ENCODE measurements at regions not wholly inside any gene's neighbourhood (a gene's known extent, or its start where the extent isn't known, plus 50 kb on each side); places are given as distances from the start of the nearest gene placed in this dataset.

- no peak overlapping the region for H2AFZ ChIP-seq (ENCODE audit: low read depth)
- TF ChIP-seq CTCF (conservative IDR thresholded peaks at IDR 0.05; ENCODE audit: low read depth, low read length): no peak
Observed at GRCh38 chr15:79541196-79541595, 109.1 kb downstream of the MINAR1 start.

GRCh38 chr15:79543097-79543496, 111.0 kb downstream of the MINAR1 start:
- H2AFZ ChIP-seq (ENCODE audit: low read depth): no peak overlapping the region
- no peaks in the 10 kb centered on the region for H3K36me3 ChIP-seq (ENCODE audit: insufficient read depth)
- H3K4me3 ChIP-seq (IDR thresholded peaks at IDR 0.05; ENCODE audit: insufficient read depth, low read depth, low read length): no peak overlapping the region
- H3K4me2 ChIP-seq: no peak overlapping the region
- H3K27ac ChIP-seq: no peak overlapping the region
- H3K79me2 ChIP-seq (ENCODE audit: insufficient read depth, low read depth): no peaks in the 10 kb centered on the region
- H4K20me1 ChIP-seq (ENCODE audit: insufficient read depth): no peaks in the 10 kb centered on the region
- H3K4me1 ChIP-seq (ENCODE audit: low read depth, poor library complexity, severe bottlenecking): no peaks in the 10 kb centered on the region
- no peak for TF ChIP-seq CTCF (conservative IDR thresholded peaks at IDR 0.05; ENCODE audit: low read depth, low read length)
- no peak overlapping the region for H3K9ac ChIP-seq
- no peaks in the 10 kb centered on the region for H3K27me3 ChIP-seq (ENCODE audit: insufficient read depth, low read depth)

More at GRCh38 chr15:79541196-79541595, 109.1 kb downstream of the MINAR1 start:
- no peak overlapping the region for H3K27ac ChIP-seq
- no peaks in the 10 kb centered on the region for H4K20me1 ChIP-seq (ENCODE audit: insufficient read depth)
- H3K27me3 ChIP-seq (ENCODE audit: insufficient read depth, low read depth): no peaks in the 10 kb centered on the region
- no peak overlapping the region for H3K4me3 ChIP-seq (IDR thresholded peaks at IDR 0.05; ENCODE audit: insufficient read depth, low read depth, low read length)
- no peaks in the 10 kb centered on the region for H3K36me3 ChIP-seq (ENCODE audit: insufficient read depth)
- no peak overlapping the region for H3K9ac ChIP-seq
- H3K4me1 ChIP-seq (ENCODE audit: low read depth, poor library complexity, severe bottlenecking): no peaks in the 10 kb centered on the region
- H3K79me2 ChIP-seq (ENCODE audit: insufficient read depth, low read depth): no peaks in the 10 kb centered on the region
- no peak overlapping the region for H3K4me2 ChIP-seq

DNA sequence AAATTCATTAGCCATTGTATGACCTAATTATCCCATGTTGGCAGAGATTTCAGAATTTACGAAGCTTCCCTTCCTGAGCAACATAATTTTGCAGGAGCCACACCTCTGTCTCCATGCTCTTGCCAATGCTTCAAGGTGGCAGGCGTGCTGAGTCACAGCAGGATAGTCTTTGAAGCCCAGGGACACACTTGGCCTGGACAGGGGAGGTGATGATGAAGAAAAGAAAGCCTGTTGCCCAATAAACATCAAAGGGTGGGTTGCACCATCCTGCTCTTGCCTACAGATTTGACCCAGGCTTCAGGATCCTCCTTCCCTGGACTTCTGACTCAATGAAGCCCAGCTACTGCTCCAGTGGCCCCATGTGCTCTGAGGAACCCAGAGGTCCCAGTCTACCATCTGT, 117.1 kb downstream of the MINAR1 start:
- no peak for TF ChIP-seq CTCF (conservative IDR thresholded peaks at IDR 0.05; ENCODE audit: low read depth, low read length)
- Histone ChIP-seq H3K4me2 (no peak overlapping the region), H3K36me3 (ENCODE audit: insufficient read depth) (no peaks in the 10 kb centered on the region), H3K27me3 (ENCODE audit: insufficient read depth, low read depth) (no peaks in the 10 kb centered on the region), H2AFZ (ENCODE audit: low read depth) (no peak overlapping the region), H3K9ac (no peak overlapping the region), H3K27ac (no peak overlapping the region), H3K4me1 (ENCODE audit: low read depth, poor library complexity, severe bottlenecking) (no peaks in the 10 kb centered on the region), H3K4me3 (IDR thresholded peaks at IDR 0.05; ENCODE audit: insufficient read depth, low read depth, low read length) (no peak overlapping the region), H3K79me2 (ENCODE audit: insufficient read depth, low read depth) (no peaks in the 10 kb centered on the region), H4K20me1 (ENCODE audit: insufficient read depth) (no peaks in the 10 kb centered on the region)

DNA sequence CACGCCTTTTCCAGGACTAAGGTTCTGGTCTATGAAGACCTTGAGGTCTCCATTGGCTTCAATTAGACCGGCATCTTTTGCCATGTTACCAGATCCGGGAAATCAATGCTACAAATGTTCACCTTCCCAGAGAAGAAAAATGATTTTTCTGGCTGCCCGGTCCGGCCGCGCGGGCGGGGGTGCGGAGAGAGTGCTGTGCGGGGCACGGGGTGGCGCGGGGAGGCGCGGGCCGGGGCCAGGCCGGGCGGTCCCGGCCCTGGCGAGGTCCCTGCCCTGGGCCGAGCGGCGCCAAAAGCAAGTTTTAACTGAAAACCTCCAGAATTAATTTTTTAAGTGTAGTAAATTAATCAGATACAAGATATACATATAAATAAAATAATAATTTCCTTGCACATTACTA, 128.2 kb downstream of the MINAR1 start:
- Histone ChIP-seq H3K4me1 (ENCODE audit: low read depth, poor library complexity, severe bottlenecking) (no peaks in the 10 kb centered on the region), H3K4me2 (no peak overlapping the region), H3K36me3 (ENCODE audit: insufficient read depth) (no peaks in the 10 kb centered on the region), H4K20me1 (ENCODE audit: insufficient read depth) (no peaks in the 10 kb centered on the region), H2AFZ (ENCODE audit: low read depth) (no peak overlapping the region), H3K4me3 (IDR thresholded peaks at IDR 0.05; ENCODE audit: insufficient read depth, low read depth, low read length) (no peak overlapping the region), H3K9ac (no peak overlapping the region), H3K27me3 (ENCODE audit: insufficient read depth, low read depth) (no peaks in the 10 kb centered on the region), H3K79me2 (ENCODE audit: insufficient read depth, low read depth) (no peaks in the 10 kb centered on the region), H3K27ac (no peak overlapping the region)
- TF ChIP-seq CTCF (conservative IDR thresholded peaks at IDR 0.05; ENCODE audit: low read depth, low read length): no peak

All from KMS-11 (cell line).